Body of pancreas (tissue), 4 donors: ENCODE measurements at regions not wholly inside any gene's neighbourhood (a gene's known extent, or its start where the extent isn't known, plus 50 kb on each side); places are given as distances from the start of the nearest gene placed in this dataset.

Source experiments
- POLR2A ChIP-seq, 3 donors: fragments of 450-650 bp; IDR thresholded peaks; one replicate each; pipeline ENCODE4 v1.6.1; 2016; ENCODE audit warnings: antibody characterized with exemption in 3 of 3, mild to moderate bottlenecking in 2 of 3
- TF ChIP-seq, protein P1 (sequence below), 7 experiments: fragments of 450-650 bp in 4 of 7; fragments of 200-600 bp in 3 of 7; sonication (generic) in 3 of 7; IDR thresholded peaks; one replicate each; pipeline ENCODE4 v1.5.1; 2016 to 2019; ENCODE audit warnings: antibody characterized with exemption in 7 of 7

DNA sequence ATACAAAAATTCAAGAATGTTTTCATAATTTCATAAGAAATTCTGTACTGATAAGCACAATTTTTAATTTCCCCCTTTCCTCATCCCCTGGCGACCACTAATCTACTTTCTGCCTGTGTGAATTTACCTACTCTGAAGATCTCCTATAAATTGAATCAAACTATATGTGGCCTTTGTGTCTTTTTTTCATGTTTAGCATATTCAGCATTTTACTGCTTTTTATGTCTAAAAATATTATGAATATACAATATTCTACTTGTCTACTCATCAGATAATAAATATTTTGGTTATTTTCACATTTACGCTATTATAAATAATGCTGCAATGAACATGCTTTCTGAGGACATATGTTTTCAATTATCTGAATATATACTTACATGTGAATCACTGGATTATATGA is 144.8 kb downstream of the CYLC2 start:
- TF ChIP-seq, protein P1, sequence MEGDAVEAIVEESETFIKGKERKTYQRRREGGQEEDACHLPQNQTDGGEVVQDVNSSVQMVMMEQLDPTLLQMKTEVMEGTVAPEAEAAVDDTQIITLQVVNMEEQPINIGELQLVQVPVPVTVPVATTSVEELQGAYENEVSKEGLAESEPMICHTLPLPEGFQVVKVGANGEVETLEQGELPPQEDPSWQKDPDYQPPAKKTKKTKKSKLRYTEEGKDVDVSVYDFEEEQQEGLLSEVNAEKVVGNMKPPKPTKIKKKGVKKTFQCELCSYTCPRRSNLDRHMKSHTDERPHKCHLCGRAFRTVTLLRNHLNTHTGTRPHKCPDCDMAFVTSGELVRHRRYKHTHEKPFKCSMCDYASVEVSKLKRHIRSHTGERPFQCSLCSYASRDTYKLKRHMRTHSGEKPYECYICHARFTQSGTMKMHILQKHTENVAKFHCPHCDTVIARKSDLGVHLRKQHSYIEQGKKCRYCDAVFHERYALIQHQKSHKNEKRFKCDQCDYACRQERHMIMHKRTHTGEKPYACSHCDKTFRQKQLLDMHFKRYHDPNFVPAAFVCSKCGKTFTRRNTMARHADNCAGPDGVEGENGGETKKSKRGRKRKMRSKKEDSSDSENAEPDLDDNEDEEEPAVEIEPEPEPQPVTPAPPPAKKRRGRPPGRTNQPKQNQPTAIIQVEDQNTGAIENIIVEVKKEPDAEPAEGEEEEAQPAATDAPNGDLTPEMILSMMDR (IDR thresholded peaks at IDR 0.05), result no peak
- no peak for TF ChIP-seq POLR2A (IDR thresholded peaks at IDR 0.05)
